SU-DHL-6 (cell line): ENCODE measurements at regions not wholly inside any gene's neighbourhood (a gene's known extent, or its start where the extent isn't known, plus 50 kb on each side); places are given as distances from the start of the nearest gene placed in this dataset.

ENCODE experiments used
- H2AFZ ChIP-seq: fragments of 200-600 bp; sonication (generic); 2 replicates; pipeline ENCODE4 v1.6.1; 2014; ENCODE audit warnings: low read depth, mild to moderate bottlenecking, moderate library complexity, mixed read lengths, antibody characterized with exemption, low read length; ENCODE audit not compliant: severe bottlenecking
- H3F3A ChIP-seq: fragments of 200-600 bp; shearing (Covaris generic); 2 replicates; pipeline ENCODE4 v1.6.0; 2016; ENCODE audit warnings: antibody characterized with exemption, mild to moderate bottlenecking; ENCODE audit not compliant: insufficient read depth
- H3K27ac ChIP-seq: fragments of 200-600 bp; sonication (generic); 2 replicates; pipeline ENCODE4 v1.5.1; 2016; ENCODE audit warnings: low read depth, mild to moderate bottlenecking, low read length, moderate library complexity, mixed read lengths
- H3K27me3 ChIP-seq: fragments of 200-600 bp; sonication (generic), shearing (Covaris generic); 2 replicates; pipeline ENCODE4 v1.6.0; 2014; ENCODE audit warnings: mild to moderate bottlenecking, low read length
- H3K36me3 ChIP-seq: fragments of 200-600 bp; sonication (generic); 2 replicates; pipeline ENCODE4 v1.6.1; 2014; ENCODE audit warnings: mild to moderate bottlenecking, low read length, mixed read lengths
- H3K4me2 ChIP-seq: fragments of 300-600, 200-600 bp; shearing (Covaris generic), sonication (generic); 2 replicates; pipeline ENCODE4 v1.6.0; 2014; ENCODE audit warnings: low read length, low read depth, mild to moderate bottlenecking; ENCODE audit not compliant: poor library complexity, severe bottlenecking
- H3K4me3 ChIP-seq: fragments of 200-600 bp; sonication (generic); 2 replicates; pipeline ENCODE4 v1.5.1; 2014; ENCODE audit warnings: antibody characterized with exemption, low read length, mild to moderate bottlenecking, mixed read lengths; ENCODE audit not compliant: insufficient read depth, poor library complexity, severe bottlenecking
- H3K79me2 ChIP-seq: fragments of 200-600 bp; sonication (generic); 2 replicates; pipeline ENCODE4 v1.6.1; 2014; ENCODE audit warnings: mild to moderate bottlenecking, low read length, moderate library complexity; ENCODE audit not compliant: insufficient read depth
- H3K9ac ChIP-seq: fragments of 200-600 bp; sonication (generic); 2 replicates; pipeline ENCODE4 v1.7.0; 2014; ENCODE audit warnings: mild to moderate bottlenecking, low read length
- H3K9me2 ChIP-seq: fragments of 200-600 bp; sonication (generic); replicated peaks from 2 replicates; pipeline ENCODE4 v1.6.1; 2014; ENCODE audit warnings: low read length; ENCODE audit not compliant: insufficient read depth
- H3K9me3 ChIP-seq: fragments of 200-600 bp; sonication (generic); 2 replicates; pipeline ENCODE4 v1.6.1; 2014; ENCODE audit warnings: low read length, mixed read lengths; ENCODE audit not compliant: insufficient read depth
- H4K20me1 ChIP-seq: fragments of 200-600 bp; sonication (generic); 2 replicates; pipeline ENCODE4 v1.6.1; 2014; ENCODE audit warnings: low read depth, mild to moderate bottlenecking, antibody characterized with exemption, low read length, moderate library complexity, mixed read lengths
- EZH2phosphoT487 ChIP-seq: fragments of 200-600 bp; sonication (generic), shearing (Covaris generic); conservative IDR thresholded peaks from 2 replicates; pipeline ENCODE4 v1.6.1; 2018; ENCODE audit warnings: mild to moderate bottlenecking, antibody characterized with exemption, low read length, moderate library complexity, mixed read lengths
- TF ChIP-seq, protein P1 (sequence below): fragments of 200-600 bp; sonication (generic); IDR thresholded peaks from one replicate; pipeline ENCODE4 v1.5.1; 2017; ENCODE audit warnings: antibody characterized with exemption, mild to moderate bottlenecking, low read length, moderate library complexity; ENCODE audit not compliant: insufficient read depth, poor library complexity, severe bottlenecking

DNA sequence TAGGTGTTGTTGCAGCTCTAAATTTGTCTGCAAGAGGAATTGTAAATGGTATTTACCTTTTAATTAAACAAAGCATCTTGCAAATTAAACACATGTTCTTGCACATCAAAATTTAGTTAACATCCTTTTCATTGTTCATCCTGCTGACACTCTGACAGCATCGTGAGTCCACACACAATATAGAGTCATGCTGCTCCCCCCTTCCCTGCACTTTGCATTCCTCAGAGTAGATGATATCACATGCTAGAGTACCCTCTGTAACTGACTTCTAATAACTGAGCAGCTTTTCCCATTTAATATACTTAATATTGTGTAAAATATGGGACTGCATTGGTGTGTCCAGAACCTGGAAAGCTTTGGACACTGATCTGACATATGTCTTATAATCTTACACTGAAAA lies 138.8 kb upstream of the DPYD start:
- Histone ChIP-seq H3K4me2 (no peak overlapping the region), H3K4me3 (no peak overlapping the region), H3K27me3 (0 out of 2 replicates have a peak, but pooled peaks cover 2% of the 10 kb centered on the region), H3K9me2 (no peaks in the 10 kb centered on the region), H3K27ac (no peak overlapping the region), H3F3A (no peaks in the 10 kb centered on the region), H2AFZ (no peak overlapping the region), H3K9ac (no peak overlapping the region), H3K9me3 (no peaks in the 10 kb centered on the region), H4K20me1 (no peaks in the 10 kb centered on the region), H3K36me3 (no peaks in the 10 kb centered on the region), H3K79me2 (no peaks in the 10 kb centered on the region)
- TF ChIP-seq EZH2phosphoT487: no peak
- TF ChIP-seq, protein P1, sequence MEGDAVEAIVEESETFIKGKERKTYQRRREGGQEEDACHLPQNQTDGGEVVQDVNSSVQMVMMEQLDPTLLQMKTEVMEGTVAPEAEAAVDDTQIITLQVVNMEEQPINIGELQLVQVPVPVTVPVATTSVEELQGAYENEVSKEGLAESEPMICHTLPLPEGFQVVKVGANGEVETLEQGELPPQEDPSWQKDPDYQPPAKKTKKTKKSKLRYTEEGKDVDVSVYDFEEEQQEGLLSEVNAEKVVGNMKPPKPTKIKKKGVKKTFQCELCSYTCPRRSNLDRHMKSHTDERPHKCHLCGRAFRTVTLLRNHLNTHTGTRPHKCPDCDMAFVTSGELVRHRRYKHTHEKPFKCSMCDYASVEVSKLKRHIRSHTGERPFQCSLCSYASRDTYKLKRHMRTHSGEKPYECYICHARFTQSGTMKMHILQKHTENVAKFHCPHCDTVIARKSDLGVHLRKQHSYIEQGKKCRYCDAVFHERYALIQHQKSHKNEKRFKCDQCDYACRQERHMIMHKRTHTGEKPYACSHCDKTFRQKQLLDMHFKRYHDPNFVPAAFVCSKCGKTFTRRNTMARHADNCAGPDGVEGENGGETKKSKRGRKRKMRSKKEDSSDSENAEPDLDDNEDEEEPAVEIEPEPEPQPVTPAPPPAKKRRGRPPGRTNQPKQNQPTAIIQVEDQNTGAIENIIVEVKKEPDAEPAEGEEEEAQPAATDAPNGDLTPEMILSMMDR: no peak

GRCh38 chr1:98058676-98059075 lies 137.8 kb upstream of the DPYD start:
- H3K4me2 ChIP-seq: no peak overlapping the region

GRCh38 chr1:98057236-98057910 lies 136.5 kb upstream of the DPYD start:
- no peaks in the 10 kb centered on the region for H3K36me3 ChIP-seq
- no peaks in the 10 kb centered on the region for H3K79me2 ChIP-seq
- H3K27me3 ChIP-seq: no peaks in the 10 kb centered on the region
- no peak overlapping the region for H3K4me3 ChIP-seq
- H3K9me3 ChIP-seq: no peaks in the 10 kb centered on the region
- H3K4me2 ChIP-seq: no peak overlapping the region
- no peaks in the 10 kb centered on the region for H4K20me1 ChIP-seq
- no peak overlapping the region for H3K27ac ChIP-seq
- H3K9ac ChIP-seq: no peak overlapping the region
- H2AFZ ChIP-seq: no peak overlapping the region
- TF ChIP-seq, protein P1: no peak
- no peak for TF ChIP-seq EZH2phosphoT487
- H3F3A ChIP-seq: no peaks in the 10 kb centered on the region
- no peaks in the 10 kb centered on the region for H3K9me2 ChIP-seq

More at GRCh38 chr1:98058676-98059075, 137.8 kb upstream of the DPYD start:
- Histone ChIP-seq H3K4me3 (no peak overlapping the region), H3K27me3 (no peaks in the 10 kb centered on the region), H3F3A (no peaks in the 10 kb centered on the region), H3K9ac (no peak overlapping the region), H3K27ac (no peak overlapping the region), H3K9me3 (no peaks in the 10 kb centered on the region), H3K79me2 (no peaks in the 10 kb centered on the region), H3K36me3 (no peaks in the 10 kb centered on the region), H4K20me1 (no peaks in the 10 kb centered on the region), H3K9me2 (no peaks in the 10 kb centered on the region), H2AFZ (no peak overlapping the region)
- TF ChIP-seq, protein P1: no peak
- no peak for TF ChIP-seq EZH2phosphoT487
